ENCODE measurements at regions not wholly inside any gene's neighbourhood (a gene's known extent, or its start where the extent isn't known, plus 50 kb on each side); places are given as distances from the start of the nearest gene placed in this dataset.
"Not testable (repeated sequence)": the region's sequence is repeated elsewhere in the genome, so short reads cannot be mapped to it uniquely, and the experiment has no call there.

DNA sequence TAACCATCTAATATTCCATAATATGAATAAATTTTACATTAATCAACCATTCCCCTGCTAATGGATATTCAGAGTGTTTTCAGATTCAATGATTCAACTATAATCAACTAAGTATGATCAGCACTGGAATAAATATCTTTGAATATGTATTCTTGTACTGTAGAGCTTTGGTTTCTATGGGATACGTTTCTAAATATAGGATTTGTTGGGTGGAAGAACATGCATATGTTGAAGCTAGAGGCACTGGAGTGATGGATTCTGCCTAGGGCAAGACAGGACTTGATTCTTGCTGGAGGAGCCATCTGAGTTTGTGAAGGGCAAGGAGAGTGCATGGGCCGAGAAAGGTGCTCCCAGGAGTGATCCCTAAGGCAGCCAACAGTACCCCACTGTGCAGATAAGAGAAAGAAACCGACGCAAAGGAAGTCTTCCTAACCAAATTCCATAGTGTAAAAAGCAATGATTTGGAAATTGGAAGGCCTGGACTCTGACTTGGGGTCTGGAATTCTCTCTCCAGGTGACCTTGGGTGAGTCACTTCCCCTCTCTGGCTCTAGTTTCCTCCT, 418.7 kb downstream of the PREX1 start:
- peaks cover 15% of the 10 kb centered on the region for H3K27me3 Mint-ChIP-seq
- H3K36me3 Mint-ChIP-seq (ENCODE audit: low read depth), result no peaks in the 10 kb centered on the region
- no peaks in the 10 kb centered on the region for H3K9me3 Mint-ChIP-seq
- H3K4me3 Mint-ChIP-seq, result no peak overlapping the region
- peaks cover 11% of the 10 kb centered on the region for H3K4me1 Mint-ChIP-seq (ENCODE audit: low read depth)
- H3K27ac Mint-ChIP-seq, result no peak overlapping the region

DNA sequence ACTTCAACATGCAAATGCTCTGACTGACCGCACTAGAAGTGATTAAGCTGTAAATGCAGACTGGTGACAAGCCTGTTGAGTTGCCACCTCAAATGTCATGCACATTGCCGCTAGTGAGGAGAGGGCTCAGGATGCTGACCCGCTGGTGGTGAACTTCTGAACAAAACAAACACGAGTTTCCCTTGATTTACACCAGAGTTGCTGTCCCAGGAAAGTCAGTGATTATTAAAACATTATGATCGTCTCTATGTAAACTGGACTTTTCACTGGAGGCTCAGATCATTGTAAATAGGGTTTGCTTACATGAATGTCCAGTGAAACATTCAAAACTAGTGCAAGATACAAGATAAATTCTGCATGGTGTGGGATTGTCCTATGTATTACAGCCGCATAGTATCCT, 420.1 kb downstream of the PREX1 start:
- no peak overlapping the region for H3K4me3 Mint-ChIP-seq
- H3K27me3 Mint-ChIP-seq, result peaks cover 12% of the 10 kb centered on the region
- peaks cover 11% of the 10 kb centered on the region for H3K4me1 Mint-ChIP-seq (ENCODE audit: low read depth)
- no peaks in the 10 kb centered on the region for H3K9me3 Mint-ChIP-seq
- H3K27ac Mint-ChIP-seq, result no peak overlapping the region
- H3K36me3 Mint-ChIP-seq (ENCODE audit: low read depth), result no peaks in the 10 kb centered on the region

DNA sequence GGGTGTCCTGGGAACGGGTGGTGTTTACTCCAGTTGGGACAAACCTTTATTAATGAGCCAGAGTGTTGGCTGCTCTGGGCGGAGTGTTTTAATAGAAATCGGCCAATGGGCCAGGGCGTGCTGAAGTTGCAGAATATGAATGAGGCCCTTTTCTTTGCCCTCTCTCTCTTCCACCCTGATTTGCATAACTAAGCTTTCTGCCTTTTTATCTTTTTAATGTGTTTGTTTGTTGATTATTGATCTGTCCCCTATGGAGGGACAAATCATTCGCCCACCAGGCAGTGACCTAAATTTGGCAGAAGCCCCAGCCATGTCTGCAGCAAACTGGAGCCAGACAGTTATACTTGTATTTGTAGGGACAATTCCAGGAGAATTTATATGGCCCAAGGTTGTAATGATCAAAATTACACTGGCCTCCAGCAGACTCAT, 420.9 kb downstream of the PREX1 start:
- no peaks in the 10 kb centered on the region for H3K36me3 Mint-ChIP-seq (ENCODE audit: low read depth)
- peaks cover 11% of the 10 kb centered on the region for H3K4me1 Mint-ChIP-seq (ENCODE audit: low read depth)

DNA sequence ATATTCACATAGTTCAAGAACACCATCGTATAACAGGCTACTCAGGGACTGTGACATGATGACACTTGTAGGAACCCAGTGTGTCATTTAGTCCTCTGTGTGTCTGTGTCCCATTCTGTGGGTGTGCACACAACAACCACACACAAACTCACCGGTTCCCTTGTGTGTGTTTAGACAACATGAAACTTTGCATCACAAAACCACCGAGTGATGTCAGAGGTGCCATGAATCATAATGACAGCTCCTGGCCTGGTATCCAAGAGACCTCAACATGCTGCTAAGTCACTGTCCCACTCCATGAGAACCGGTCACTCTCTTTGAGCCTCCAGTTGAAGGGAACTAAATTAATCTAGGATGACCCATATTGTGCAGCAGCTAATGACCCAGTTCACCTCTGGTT, 421.3 kb downstream of the PREX1 start:
- Mint-ChIP-seq H3K4me1 (ENCODE audit: low read depth) (peaks cover 11% of the 10 kb centered on the region), H3K9me3 (no peaks in the 10 kb centered on the region), H3K36me3 (ENCODE audit: low read depth) (no peaks in the 10 kb centered on the region), H3K27me3 (peaks cover 12% of the 10 kb centered on the region), H3K27ac (no peak overlapping the region), H3K4me3 (no peak overlapping the region)

More for the DNA sequence above, 420.9 kb downstream of the PREX1 start:
- Mint-ChIP-seq H3K9me3 (no peaks in the 10 kb centered on the region), H3K27me3 (peaks cover 12% of the 10 kb centered on the region), H3K27ac (no peak overlapping the region), H3K4me3 (no peak overlapping the region)

DNA sequence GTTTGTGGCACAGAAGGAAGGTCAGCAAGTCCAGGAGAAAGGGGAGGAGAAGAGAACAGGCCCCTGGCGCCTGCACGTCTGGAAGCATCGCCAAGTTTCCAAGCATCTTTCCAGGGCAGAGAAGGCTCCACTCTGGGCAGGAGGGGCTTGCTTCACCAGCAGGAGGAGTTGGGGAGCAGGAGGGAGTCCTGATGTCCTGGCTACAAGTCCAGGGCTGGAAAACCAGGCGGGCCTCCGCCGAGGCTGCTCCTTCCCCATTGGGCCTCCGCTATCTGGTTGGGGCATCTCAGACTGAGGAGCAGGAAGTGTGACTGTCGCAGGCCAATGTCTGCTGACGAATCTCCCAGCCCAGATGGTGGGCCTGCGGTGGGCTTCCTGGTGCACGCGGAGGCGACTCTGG, 421.9 kb downstream of the PREX1 start:
- Mint-ChIP-seq H3K27ac (no peak overlapping the region), H3K36me3 (ENCODE audit: low read depth) (no peaks in the 10 kb centered on the region), H3K4me3 (no peak overlapping the region), H3K4me1 (ENCODE audit: low read depth) (peaks cover 11% of the 10 kb centered on the region), H3K27me3 (peaks cover 12% of the 10 kb centered on the region), H3K9me3 (no peaks in the 10 kb centered on the region)

DNA sequence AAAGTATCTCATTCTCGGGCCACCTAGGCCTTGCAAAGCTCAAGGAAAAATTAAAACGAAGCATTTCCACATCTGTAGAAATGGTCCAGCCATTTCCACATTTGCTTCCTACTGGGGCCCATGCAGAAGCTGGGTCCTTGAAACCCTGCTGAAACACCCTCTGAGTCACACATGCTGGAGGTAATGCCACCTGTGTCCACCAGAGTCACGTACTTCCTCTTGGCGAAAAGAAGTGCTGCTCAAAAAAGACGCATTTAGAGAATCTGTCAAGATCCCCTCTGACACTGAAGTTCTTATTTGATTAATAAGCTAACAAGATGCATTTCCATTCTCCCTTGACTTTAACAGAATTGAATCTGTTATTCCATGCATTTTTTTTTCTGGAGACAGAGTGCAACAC, 423.2 kb downstream of the PREX1 start:
- Mint-ChIP-seq H3K36me3 (ENCODE audit: low read depth) (no peaks in the 10 kb centered on the region), H3K4me3 (no peak overlapping the region), H3K9me3 (no peaks in the 10 kb centered on the region), H3K27me3 (peaks cover 12% of the 10 kb centered on the region), H3K4me1 (ENCODE audit: low read depth) (peaks cover 11% of the 10 kb centered on the region), H3K27ac (no peak overlapping the region)

DNA sequence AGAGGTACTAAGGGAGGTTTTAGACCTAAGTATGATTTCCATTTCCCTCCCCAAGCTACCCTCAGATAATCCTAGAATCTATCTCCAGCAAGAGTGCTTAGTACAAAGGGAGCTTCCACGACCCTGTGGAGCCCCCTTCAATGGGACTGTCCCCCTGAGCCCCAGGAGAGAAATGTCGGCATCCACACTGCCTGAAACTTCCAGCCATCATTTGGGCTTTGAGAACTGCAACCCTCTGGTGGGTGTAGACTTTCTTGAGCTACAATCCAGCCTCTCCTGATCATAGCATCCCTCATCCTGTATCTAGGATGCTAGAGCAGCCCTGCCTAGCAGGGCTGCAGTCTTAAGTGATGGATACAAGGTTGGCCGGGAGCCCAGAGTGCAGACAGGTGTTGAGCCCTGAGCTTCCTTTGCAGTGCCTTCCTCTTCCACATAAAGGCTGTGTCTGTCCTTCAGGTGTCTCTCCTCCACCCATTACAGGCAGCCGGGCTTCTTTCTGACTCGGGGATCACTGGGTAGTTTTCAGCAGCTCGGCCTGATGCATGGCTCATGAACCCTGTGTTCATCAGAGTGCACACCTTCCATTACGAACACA, 424.5 kb downstream of the PREX1 start:
- Mint-ChIP-seq H3K36me3 (ENCODE audit: low read depth) (no peaks in the 10 kb centered on the region), H3K9me3 (no peaks in the 10 kb centered on the region), H3K27me3 (peaks cover 7% of the 10 kb centered on the region), H3K4me3 (no peak overlapping the region), H3K27ac (no peak overlapping the region), H3K4me1 (ENCODE audit: low read depth) (peaks cover 11% of the 10 kb centered on the region)

DNA sequence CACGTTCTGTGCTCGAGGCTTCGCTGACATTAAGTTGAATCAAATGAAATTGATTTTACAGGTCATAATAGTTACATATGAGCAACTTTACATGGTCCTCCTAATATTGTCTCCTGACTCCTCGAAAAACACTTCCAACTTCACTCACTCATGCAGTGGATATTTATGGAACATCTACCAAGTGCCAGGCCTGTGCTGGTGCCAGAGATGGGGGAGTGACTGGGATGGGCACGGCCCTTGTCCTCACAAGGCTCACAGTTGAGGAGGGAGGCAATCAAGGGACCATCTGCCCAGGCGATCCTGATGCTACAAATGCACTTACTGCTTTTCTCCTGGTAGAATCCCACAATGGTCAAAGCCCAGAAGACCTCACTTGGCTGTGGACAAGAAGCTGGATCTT, 426.4 kb downstream of the PREX1 start:
- peaks cover 7% of the 10 kb centered on the region for H3K27me3 Mint-ChIP-seq
- H3K9me3 Mint-ChIP-seq, result no peaks in the 10 kb centered on the region
- no peak overlapping the region for H3K4me3 Mint-ChIP-seq
- H3K36me3 Mint-ChIP-seq (ENCODE audit: low read depth), result no peaks in the 10 kb centered on the region
- H3K27ac Mint-ChIP-seq, result no peak overlapping the region
- H3K4me1 Mint-ChIP-seq (ENCODE audit: low read depth), result peaks cover 7% of the 10 kb centered on the region

DNA sequence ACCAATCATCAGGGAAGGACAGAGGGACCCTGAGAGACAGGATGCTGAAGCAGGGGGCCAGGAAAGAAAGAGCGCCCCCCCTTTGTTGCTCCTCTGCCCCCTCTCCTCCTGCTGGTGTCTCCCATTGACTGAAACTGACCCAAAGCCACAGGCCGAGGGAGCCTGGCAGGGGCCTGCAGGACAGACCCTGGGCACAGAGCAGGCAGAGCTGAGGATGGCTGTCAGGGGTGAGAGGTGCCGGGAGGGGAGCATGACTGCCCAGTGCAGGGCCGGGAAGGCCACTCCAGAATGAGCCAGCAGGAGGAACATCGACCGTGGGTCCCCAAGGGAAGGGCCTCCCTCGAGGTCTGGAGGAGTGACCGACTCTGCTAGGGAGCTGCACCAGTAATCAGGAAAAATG, 427.8 kb downstream of the PREX1 start:
- Mint-ChIP-seq H3K27ac (no peak overlapping the region), H3K4me3 (no peak overlapping the region), H3K27me3 (peaks cover 8% of the 10 kb centered on the region), H3K9me3 (no peaks in the 10 kb centered on the region), H3K4me1 (ENCODE audit: low read depth) (no peaks in the 10 kb centered on the region), H3K36me3 (ENCODE audit: low read depth) (no peaks in the 10 kb centered on the region)

DNA sequence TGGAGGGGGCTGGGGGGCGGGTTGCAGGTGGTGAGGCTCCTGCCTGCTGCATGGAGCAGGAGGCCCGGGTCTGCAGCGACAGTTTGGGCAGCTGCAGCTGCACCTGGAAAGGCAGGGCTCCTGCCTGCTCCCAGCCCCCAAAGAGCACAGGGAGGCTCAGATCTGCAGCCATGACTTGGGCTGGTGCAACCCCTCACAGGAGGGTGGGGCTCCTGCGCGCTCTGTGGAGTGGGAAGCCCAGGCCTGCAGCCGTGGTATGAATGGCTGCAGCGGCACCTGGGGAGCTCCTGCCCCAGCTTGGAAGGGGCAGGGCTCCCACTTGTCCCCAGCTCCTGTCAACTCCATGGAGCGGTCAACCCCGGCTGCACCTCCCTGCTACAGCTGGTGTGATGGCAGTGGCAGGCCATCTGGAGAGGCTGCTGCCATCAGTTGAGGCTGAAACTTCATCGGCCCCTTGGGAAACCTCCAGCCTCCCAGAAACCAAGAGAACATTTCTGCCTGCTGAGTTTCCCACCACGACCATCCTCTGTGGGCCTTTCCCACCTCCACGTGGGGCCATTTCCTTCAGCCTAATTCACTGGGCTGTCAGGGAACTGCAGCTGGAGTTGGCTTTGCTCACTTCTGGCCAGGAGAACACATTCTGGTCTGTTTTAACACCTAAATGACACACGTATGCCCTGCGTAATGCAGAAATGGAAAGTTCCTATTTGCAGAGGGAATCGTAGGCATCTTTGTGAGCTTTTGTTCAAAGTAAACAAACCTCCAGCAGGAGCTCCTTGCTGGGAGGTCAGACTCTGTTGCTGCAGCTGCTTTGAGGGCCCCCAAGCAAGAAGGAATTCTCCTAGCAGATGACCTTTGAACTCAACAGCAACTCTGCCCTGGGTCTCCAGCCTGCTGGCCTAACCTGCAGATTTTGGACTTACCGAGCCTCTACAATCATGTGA, 429.0 kb downstream of the PREX1 start:
- H3K27me3 Mint-ChIP-seq, result peaks cover 4% of the 10 kb centered on the region
- no peaks in the 10 kb centered on the region for H3K4me1 Mint-ChIP-seq (ENCODE audit: low read depth)
- H3K9me3 Mint-ChIP-seq, result no peaks in the 10 kb centered on the region
- no peak overlapping the region for H3K4me3 Mint-ChIP-seq
- H3K36me3 Mint-ChIP-seq (ENCODE audit: low read depth), result no peaks in the 10 kb centered on the region
- no peak overlapping the region for H3K27ac Mint-ChIP-seq

DNA sequence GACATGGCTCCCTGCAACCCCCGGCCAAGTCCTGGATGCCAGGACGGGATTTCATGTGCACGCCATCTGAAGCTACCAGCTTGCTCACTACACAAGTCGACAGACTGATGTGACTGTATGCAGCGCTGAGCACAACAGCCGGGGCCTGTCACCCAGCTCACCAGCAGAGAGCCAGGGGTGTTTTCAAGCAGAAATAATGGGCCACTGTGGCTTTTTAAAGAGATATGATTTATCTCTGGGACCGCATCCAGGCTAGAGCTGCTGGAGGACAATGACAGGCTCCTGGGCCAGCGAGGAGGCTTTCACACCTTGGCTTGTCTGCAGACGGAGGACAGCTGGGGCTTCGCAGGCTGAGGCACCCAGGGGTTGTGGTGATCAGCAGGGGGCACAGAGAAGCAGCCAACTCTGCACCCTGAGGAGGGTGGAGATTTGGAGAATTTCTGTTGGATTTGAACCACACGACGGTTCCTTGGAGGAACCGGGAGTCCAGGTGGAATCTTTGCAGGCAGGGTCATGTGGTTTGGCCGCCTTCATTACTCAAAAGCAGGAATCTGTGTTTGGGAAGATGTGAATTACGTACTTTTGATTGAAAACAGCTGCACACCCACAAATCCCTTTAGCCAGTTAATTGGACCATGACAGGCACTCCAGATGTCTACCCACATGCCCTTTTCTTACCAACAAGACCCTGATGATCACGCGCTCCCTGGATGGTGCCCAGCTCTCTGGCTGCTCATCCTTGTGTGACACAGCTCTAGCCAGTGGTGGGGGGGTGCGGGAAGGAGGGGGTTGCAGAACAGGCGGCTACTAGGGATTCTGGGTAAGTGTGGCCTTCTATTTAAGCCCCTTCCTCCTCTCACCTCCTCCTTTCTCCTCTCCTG, 430.6 kb downstream of the PREX1 start:
- not testable (repeated sequence) for H3K4me1 Mint-ChIP-seq (ENCODE audit: low read depth); H3K36me3 Mint-ChIP-seq (ENCODE audit: low read depth); H3K27me3 Mint-ChIP-seq; H3K9me3 Mint-ChIP-seq; H3K4me3 Mint-ChIP-seq; H3K27ac Mint-ChIP-seq

DNA sequence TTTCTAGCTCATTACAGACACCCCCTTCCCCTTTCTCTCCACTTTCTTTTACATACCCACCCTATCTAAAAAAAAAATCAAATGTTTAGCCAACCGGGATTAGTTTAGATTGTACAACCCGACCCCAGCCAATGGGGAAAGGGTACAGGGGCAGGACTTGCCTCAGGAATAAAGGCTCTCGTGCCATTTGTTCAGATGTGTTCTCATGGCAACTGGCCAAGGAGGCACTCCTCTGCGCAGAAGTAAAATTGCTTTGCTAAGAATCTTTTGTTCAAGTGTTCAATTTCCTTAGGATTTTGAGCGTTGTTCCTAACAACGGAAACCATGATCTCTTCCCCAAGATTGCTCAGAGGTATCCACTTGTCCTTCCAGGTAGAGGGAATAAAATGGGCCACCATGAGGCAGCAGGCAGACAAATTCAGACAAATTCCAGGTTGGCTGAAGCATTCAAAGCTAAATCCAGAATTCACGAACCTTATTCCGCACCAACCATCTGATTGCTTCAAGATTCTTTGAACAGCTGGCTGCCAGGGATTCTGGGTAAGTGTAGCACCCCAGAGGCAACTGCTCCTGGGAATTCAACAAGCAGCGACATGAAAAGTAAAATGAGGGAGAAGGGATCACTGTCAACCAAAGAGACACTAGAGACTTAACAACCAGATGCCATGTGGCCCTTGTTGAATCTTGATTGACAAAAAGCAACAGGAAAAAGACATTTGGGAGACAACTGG, 431.8 kb downstream of the PREX1 start:
- H3K27ac Mint-ChIP-seq, result no peak overlapping the region
- H3K36me3 Mint-ChIP-seq (ENCODE audit: low read depth), result no peaks in the 10 kb centered on the region
- H3K27me3 Mint-ChIP-seq, result peaks cover 4% of the 10 kb centered on the region
- no peak overlapping the region for H3K4me3 Mint-ChIP-seq
- H3K9me3 Mint-ChIP-seq, result peaks cover 11% of the 10 kb centered on the region
- no peaks in the 10 kb centered on the region for H3K4me1 Mint-ChIP-seq (ENCODE audit: low read depth)

DNA sequence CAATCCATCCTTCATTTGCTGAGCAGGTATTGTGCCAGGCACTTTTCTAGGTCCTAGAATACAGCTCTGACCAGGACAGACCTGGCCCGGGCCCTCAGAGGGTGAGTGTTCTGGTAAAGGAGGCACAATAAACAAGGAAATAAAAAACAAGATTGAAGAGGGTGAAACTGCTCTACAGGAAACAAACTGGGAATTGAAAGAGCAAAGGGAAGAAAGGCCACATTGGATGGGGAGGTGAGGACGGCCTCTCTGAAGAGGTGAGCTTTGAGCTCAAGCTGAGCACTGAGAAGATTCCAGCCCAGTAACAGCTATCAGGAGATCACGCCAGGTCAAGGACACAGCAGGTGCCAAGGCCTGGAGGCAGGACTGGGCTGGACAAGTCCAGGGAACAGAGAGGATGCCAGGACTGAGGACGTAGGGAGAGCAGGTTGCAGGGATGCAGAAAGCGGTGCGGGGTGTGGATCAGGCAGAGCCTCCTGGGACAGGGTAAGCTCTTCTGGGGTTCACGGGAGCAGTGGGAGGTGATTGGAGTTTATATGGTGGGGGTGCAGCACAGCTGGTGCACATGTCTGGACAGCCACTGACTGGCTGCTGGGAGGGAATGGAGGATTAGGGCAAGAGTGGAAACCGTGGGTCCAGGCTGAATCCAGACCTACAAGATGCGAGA, 433.3 kb downstream of the PREX1 start:
- Mint-ChIP-seq H3K27ac (no peak overlapping the region), H3K36me3 (ENCODE audit: low read depth) (no peaks in the 10 kb centered on the region), H3K4me1 (ENCODE audit: low read depth) (no peaks in the 10 kb centered on the region), H3K4me3 (no peak overlapping the region), H3K9me3 (peaks cover 16% of the 10 kb centered on the region), H3K27me3 (peaks cover 4% of the 10 kb centered on the region)
